ENCODE measurements at regions not wholly inside any gene's neighbourhood (a gene's known extent, or its start where the extent isn't known, plus 50 kb on each side); places are given as distances from the start of the nearest gene placed in this dataset.

- Histone ChIP-seq H3K4me3 (ENCODE audit: low read length) (no peak overlapping the region), H3K4me2 (ENCODE audit: low read depth, low read length) (no peak overlapping the region), H3K9ac (ENCODE audit: low read length) (no peak overlapping the region), H3K36me3 (replicated peaks; ENCODE audit: insufficient read depth, low read length) (no peaks in the 10 kb centered on the region), H3K9me3 (replicated peaks; ENCODE audit: insufficient read depth, low read length) (no peaks in the 10 kb centered on the region), H3K9me2 (replicated peaks; ENCODE audit: insufficient read depth, low read length) (no peaks in the 10 kb centered on the region), H4K20me1 (ENCODE audit: insufficient read depth, low read length) (no peaks in the 10 kb centered on the region), H3K4me1 (ENCODE audit: low read length) (no peaks in the 10 kb centered on the region), H3K79me2 (ENCODE audit: low read length) (no peaks in the 10 kb centered on the region), H2AFZ (ENCODE audit: low read length) (no peak overlapping the region), H3K27ac (ENCODE audit: low read length) (no peak overlapping the region), H3F3A (ENCODE audit: insufficient read depth, low read length) (no peaks in the 10 kb centered on the region), H3K27me3 (replicated peaks; ENCODE audit: insufficient read depth, low read length) (no peaks in the 10 kb centered on the region)
- TF ChIP-seq EZH2 (optimal IDR thresholded peaks at IDR 0.05; ENCODE audit: low read depth, low read length) (no peak), EZH2phosphoT487 (IDR thresholded peaks at IDR 0.05; ENCODE audit: low read length) (no peak)
- TF ChIP-seq, protein P1, sequence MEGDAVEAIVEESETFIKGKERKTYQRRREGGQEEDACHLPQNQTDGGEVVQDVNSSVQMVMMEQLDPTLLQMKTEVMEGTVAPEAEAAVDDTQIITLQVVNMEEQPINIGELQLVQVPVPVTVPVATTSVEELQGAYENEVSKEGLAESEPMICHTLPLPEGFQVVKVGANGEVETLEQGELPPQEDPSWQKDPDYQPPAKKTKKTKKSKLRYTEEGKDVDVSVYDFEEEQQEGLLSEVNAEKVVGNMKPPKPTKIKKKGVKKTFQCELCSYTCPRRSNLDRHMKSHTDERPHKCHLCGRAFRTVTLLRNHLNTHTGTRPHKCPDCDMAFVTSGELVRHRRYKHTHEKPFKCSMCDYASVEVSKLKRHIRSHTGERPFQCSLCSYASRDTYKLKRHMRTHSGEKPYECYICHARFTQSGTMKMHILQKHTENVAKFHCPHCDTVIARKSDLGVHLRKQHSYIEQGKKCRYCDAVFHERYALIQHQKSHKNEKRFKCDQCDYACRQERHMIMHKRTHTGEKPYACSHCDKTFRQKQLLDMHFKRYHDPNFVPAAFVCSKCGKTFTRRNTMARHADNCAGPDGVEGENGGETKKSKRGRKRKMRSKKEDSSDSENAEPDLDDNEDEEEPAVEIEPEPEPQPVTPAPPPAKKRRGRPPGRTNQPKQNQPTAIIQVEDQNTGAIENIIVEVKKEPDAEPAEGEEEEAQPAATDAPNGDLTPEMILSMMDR (IDR thresholded peaks at IDR 0.05; ENCODE audit: low read length) = peak; percentile 32
- no peak for DNase-seq
These were observed 346.1 kb upstream of the ANKRD30A start for GRCh38 chr10:36779238-36779846.

- DNase-seq = no peak
- no peaks in the 10 kb centered on the region for H3F3A ChIP-seq (ENCODE audit: insufficient read depth, low read length)
- H3K36me3 ChIP-seq (replicated peaks; ENCODE audit: insufficient read depth, low read length) = no peaks in the 10 kb centered on the region
- no peak overlapping the region for H3K4me3 ChIP-seq (ENCODE audit: low read length)
- no peaks in the 10 kb centered on the region for H3K9me3 ChIP-seq (replicated peaks; ENCODE audit: insufficient read depth, low read length)
- no peaks in the 10 kb centered on the region for H3K4me1 ChIP-seq (ENCODE audit: low read length)
- no peak overlapping the region for H3K4me2 ChIP-seq (ENCODE audit: low read depth, low read length)
- TF ChIP-seq EZH2 (optimal IDR thresholded peaks at IDR 0.05; ENCODE audit: low read depth, low read length) (no peak), EZH2phosphoT487 (IDR thresholded peaks at IDR 0.05; ENCODE audit: low read length) (no peak)
- TF ChIP-seq, protein P1 (IDR thresholded peaks at IDR 0.05; ENCODE audit: low read length) = no peak
- no peaks in the 10 kb centered on the region for H3K79me2 ChIP-seq (ENCODE audit: low read length)
- H3K27ac ChIP-seq (ENCODE audit: low read length) = no peak overlapping the region
- H2AFZ ChIP-seq (ENCODE audit: low read length) = no peak overlapping the region
- H3K9ac ChIP-seq (ENCODE audit: low read length) = no peak overlapping the region
- no peaks in the 10 kb centered on the region for H3K9me2 ChIP-seq (replicated peaks; ENCODE audit: insufficient read depth, low read length)
- H4K20me1 ChIP-seq (ENCODE audit: insufficient read depth, low read length) = no peaks in the 10 kb centered on the region
- H3K27me3 ChIP-seq (replicated peaks; ENCODE audit: insufficient read depth, low read length) = no peaks in the 10 kb centered on the region
These were observed 346.7 kb upstream of the ANKRD30A start for GRCh38 chr10:36778651-36779050.

- H4K20me1 ChIP-seq (ENCODE audit: insufficient read depth, low read length) = no peaks in the 10 kb centered on the region
- H3K9ac ChIP-seq (ENCODE audit: low read length) = no peak overlapping the region
- no peak overlapping the region for H3K4me3 ChIP-seq (ENCODE audit: low read length)
- TF ChIP-seq, protein P1 (IDR thresholded peaks at IDR 0.05; ENCODE audit: low read length) = no peak
- TF ChIP-seq EZH2 (optimal IDR thresholded peaks at IDR 0.05; ENCODE audit: low read depth, low read length) (no peak), EZH2phosphoT487 (IDR thresholded peaks at IDR 0.05; ENCODE audit: low read length) (no peak)
- no peaks in the 10 kb centered on the region for H3K27me3 ChIP-seq (replicated peaks; ENCODE audit: insufficient read depth, low read length)
- H3K4me2 ChIP-seq (ENCODE audit: low read depth, low read length) = no peak overlapping the region
- H3K9me3 ChIP-seq (replicated peaks; ENCODE audit: insufficient read depth, low read length) = no peaks in the 10 kb centered on the region
- H3K4me1 ChIP-seq (ENCODE audit: low read length) = no peaks in the 10 kb centered on the region
- no peak overlapping the region for H2AFZ ChIP-seq (ENCODE audit: low read length)
- no peaks in the 10 kb centered on the region for H3K79me2 ChIP-seq (ENCODE audit: low read length)
- H3K9me2 ChIP-seq (replicated peaks; ENCODE audit: insufficient read depth, low read length) = no peaks in the 10 kb centered on the region
- H3K36me3 ChIP-seq (replicated peaks; ENCODE audit: insufficient read depth, low read length) = no peaks in the 10 kb centered on the region
- no peak overlapping the region for H3K27ac ChIP-seq (ENCODE audit: low read length)
- DNase-seq = no peak
- H3F3A ChIP-seq (ENCODE audit: insufficient read depth, low read length) = no peaks in the 10 kb centered on the region
These were observed 351.7 kb upstream of the ANKRD30A start for GRCh38 chr10:36773652-36774051.

All from MM.1S (cell line).